KBM-7 (cell line): ENCODE measurements at regions not wholly inside any gene's neighbourhood (a gene's known extent, or its start where the extent isn't known, plus 50 kb on each side); places are given as distances from the start of the nearest gene placed in this dataset.

ENCODE experiments used
- DNase-seq: peaks from one replicate; pipeline ENCODE4 v3.0.0-alpha.2; 2015
- in situ Hi-C: fragments of 300-500 bp; cut with MboI; formaldehyde crosslinking; loops from 2 replicates; pipeline ENCODE4 v1.14.3; 2020; ENCODE audit warnings: low sequenced_read_pairs, low pct_unique_long_range_greater_than_20kb, mixed read lengths

GRCh38 chr2:11031876-11032275, 120.1 kb downstream of the KCNF1 start:
- in situ Hi-C loops, result no loop called here
- no peak for DNase-seq

- DNase-seq, result no peak
- in situ Hi-C loops, result no loop called here
Measured at GRCh38 chr2:11032396-11032795, 120.7 kb downstream of the KCNF1 start.

GRCh38 chr2:11033114-11033513, 121.4 kb downstream of the KCNF1 start:
- DNase-seq, result no peak
- in situ Hi-C loops, result no loop called here

- DNase-seq, result no peak
- in situ Hi-C loops, result no loop called here
Measured at GRCh38 chr2:11038641-11039040, 116.6 kb upstream of the SLC66A3 start.

GRCh38 chr2:11040992-11041391, 114.3 kb upstream of the SLC66A3 start:
- DNase-seq, result no peak
- in situ Hi-C loops, result no loop called here

GRCh38 chr2:11042841-11043240, 112.4 kb upstream of the SLC66A3 start:
- DNase-seq, result no peak
- in situ Hi-C loops, result no loop called here

GRCh38 chr2:11043245-11043644, 112.0 kb upstream of the SLC66A3 start:
- DNase-seq, result no peak
- in situ Hi-C loops, result no loop called here

GRCh38 chr2:11044201-11044600, 111.1 kb upstream of the SLC66A3 start:
- in situ Hi-C loops, result no loop called here
- no peak for DNase-seq

- in situ Hi-C loops, result no loop called here
- DNase-seq, result no peak
Measured at GRCh38 chr2:11045294-11045693, 110.0 kb upstream of the SLC66A3 start.

GRCh38 chr2:11048335-11049008, 106.8 kb upstream of the SLC66A3 start:
- in situ Hi-C loops, result no loop called here
- DNase-seq, result no peak

- in situ Hi-C loops, result no loop called here
- no peak for DNase-seq
Measured at GRCh38 chr2:11050565-11050964, 104.7 kb upstream of the SLC66A3 start.

- in situ Hi-C loops, result no loop called here
- DNase-seq, result no peak
Measured at GRCh38 chr2:11051280-11051679, 104.0 kb upstream of the SLC66A3 start.

GRCh38 chr2:11053546-11053945, 101.7 kb upstream of the SLC66A3 start:
- DNase-seq, result no peak
- in situ Hi-C loops, result no loop called here

GRCh38 chr2:11054783-11055678, 100.2 kb upstream of the SLC66A3 start:
- no peak for DNase-seq
- in situ Hi-C loops, result no loop called here

- in situ Hi-C loops, result no loop called here
- no peak for DNase-seq
Measured at GRCh38 chr2:11055679-11056215, 99.5 kb upstream of the SLC66A3 start.

- no peak for DNase-seq
- in situ Hi-C loops, result no loop called here
Measured at GRCh38 chr2:11056614-11057013, 98.7 kb upstream of the SLC66A3 start.

- DNase-seq, result no peak
- in situ Hi-C loops, result no loop called here
Measured at GRCh38 chr2:11057031-11057430, 98.2 kb upstream of the SLC66A3 start.

GRCh38 chr2:11058129-11058528, 97.1 kb upstream of the SLC66A3 start:
- in situ Hi-C loops, result no loop called here
- no peak for DNase-seq

GRCh38 chr2:11060376-11061169, 94.7 kb upstream of the SLC66A3 start:
- no peak for DNase-seq
- in situ Hi-C loops, result no loop called here
